OCI-M1 (cell line): ENCODE measurements at regions not wholly inside any gene's neighbourhood (a gene's known extent, or its start where the extent isn't known, plus 50 kb on each side); places are given as distances from the start of the nearest gene placed in this dataset.
"Not testable (repeated sequence)": the region's sequence is repeated elsewhere in the genome, so short reads cannot be mapped to it uniquely, and the experiment has no call there.

Experiments used
- DNase-seq: peaks from one replicate; lab custom pipeline; 2025; lab: John Stamatoyannopoulos, UW

GRCh38 chr7:81135324-81135723, 216.5 kb upstream of the SEMA3C start:
- DNase-seq, result no peak

- no peak for DNase-seq
These were observed 209.2 kb upstream of the SEMA3C start for GRCh38 chr7:81128011-81128410.

- DNase-seq, result no peak
These were observed 202.0 kb upstream of the SEMA3C start for GRCh38 chr7:81120803-81121202.

- DNase-seq, result no peak
These were observed 201.3 kb upstream of the SEMA3C start for GRCh38 chr7:81120111-81120510.

- no peak for DNase-seq
These were observed 195.8 kb upstream of the SEMA3C start for GRCh38 chr7:81114633-81115032.

GRCh38 chr7:81112731-81113130, 193.9 kb upstream of the SEMA3C start:
- no peak for DNase-seq

- no peak for DNase-seq
These were observed 193.1 kb upstream of the SEMA3C start for GRCh38 chr7:81111781-81112540.

GRCh38 chr7:81111358-81111757, 192.5 kb upstream of the SEMA3C start:
- DNase-seq, result no peak

- no peak for DNase-seq
These were observed 191.8 kb upstream of the SEMA3C start for GRCh38 chr7:81110673-81111072.

- DNase-seq, result no peak
These were observed 179.4 kb upstream of the SEMA3C start for GRCh38 chr7:81098213-81098612.

- DNase-seq, result no peak
These were observed 176.1 kb upstream of the SEMA3C start for GRCh38 chr7:81094952-81095351.

- no peak for DNase-seq
These were observed 162.8 kb upstream of the SEMA3C start for GRCh38 chr7:81081616-81082015.

GRCh38 chr7:81080553-81080952, 161.7 kb upstream of the SEMA3C start:
- DNase-seq, result peak; percentile 40

- no peak for DNase-seq
These were observed 160.9 kb upstream of the SEMA3C start for GRCh38 chr7:81079746-81080145.

- DNase-seq, result no peak
These were observed 156.3 kb upstream of the SEMA3C start for GRCh38 chr7:81075150-81075549.

GRCh38 chr7:81074406-81074805, 155.6 kb upstream of the SEMA3C start:
- DNase-seq, result no peak

GRCh38 chr7:81073931-81074251, 155.0 kb upstream of the SEMA3C start:
- no peak for DNase-seq

- no peak for DNase-seq
These were observed 152.1 kb upstream of the SEMA3C start for GRCh38 chr7:81070956-81071355.

- DNase-seq, result no peak
These were observed 147.9 kb upstream of the SEMA3C start for GRCh38 chr7:81066797-81067196.

GRCh38 chr7:81064426-81064825, 145.6 kb upstream of the SEMA3C start:
- DNase-seq, result no peak

GRCh38 chr7:81062755-81063154, 143.9 kb upstream of the SEMA3C start:
- no peak for DNase-seq

- not testable (repeated sequence) for DNase-seq
These were observed 138.6 kb upstream of the SEMA3C start for GRCh38 chr7:81057469-81057868.

GRCh38 chr7:81053623-81054022, 134.8 kb upstream of the SEMA3C start:
- no peak for DNase-seq

GRCh38 chr7:81051811-81052413, 133.1 kb upstream of the SEMA3C start:
- no peak for DNase-seq
